Esophagus (tissue), 2 donors: ENCODE measurements at regions not wholly inside any gene's neighbourhood (a gene's known extent, or its start where the extent isn't known, plus 50 kb on each side); places are given as distances from the start of the nearest gene placed in this dataset.
"Not testable (repeated sequence)": the region's sequence is repeated elsewhere in the genome, so short reads cannot be mapped to it uniquely, and the experiment has no call there.

Source experiments
- H3K27ac ChIP-seq, 2 donors: one replicate each; pipeline ENCODE4 v1.5.1; 2013; ENCODE audit warnings: low read depth in 2 of 2, mild to moderate bottlenecking in 2 of 2, inconsistent platforms in 1 of 2, low read length in 1 of 2, moderate library complexity in 1 of 2
- H3K27me3 ChIP-seq, 2 donors: one replicate each; pipeline ENCODE4 v1.6.1; 2013; ENCODE audit warnings: low read length in 2 of 2, control low read depth in 1 of 2, mild to moderate bottlenecking in 1 of 2; ENCODE audit not compliant: insufficient read depth in 2 of 2, control insufficient read depth in 1 of 2
- H3K36me3 ChIP-seq, 2 donors: one replicate each; pipeline ENCODE4 v1.6.1; 2013; ENCODE audit warnings: low read length in 1 of 2; ENCODE audit not compliant: control insufficient read depth in 2 of 2, insufficient read depth in 2 of 2
- H3K4me1 ChIP-seq, 2 donors: one replicate each; pipeline ENCODE4 v1.6.1; 2013; ENCODE audit warnings: low read length in 1 of 2; ENCODE audit not compliant: control insufficient read depth in 2 of 2, insufficient read depth in 2 of 2
- H3K4me3 ChIP-seq, 2 donors: one replicate each; pipeline ENCODE4 v1.5.1; 2013; ENCODE audit warnings: low read length in 2 of 2, mild to moderate bottlenecking in 2 of 2, low read depth in 1 of 2, moderate library complexity in 1 of 2
- H3K9me3 ChIP-seq, 2 donors: one replicate each; pipeline ENCODE4 v1.6.1; 2013; ENCODE audit warnings: mild to moderate bottlenecking in 2 of 2, low read depth in 1 of 2, low read length in 1 of 2, moderate library complexity in 1 of 2; ENCODE audit not compliant: control insufficient read depth in 2 of 2, insufficient read depth in 1 of 2
- WGBS, 2 donors: extraction: QIAGEN DNeasy Blood & Tissue Kit; methylation state at CpG; one replicate each; pipeline ENCODE4 v1.1.7; 2013; 5-methylcytosine and 5-hydroxymethylcytosine counted together
- donor health status: healthy with polysubstance abuse.
- donor health status: Bipolar disorder and iron deficiency.

GRCh38 chr10:4609251-4609650, 216.8 kb upstream of the AKR1E2 start:
- Histone ChIP-seq H3K4me3 (no peak overlapping the region), H3K9me3 (no peaks in the 10 kb centered on the region), H3K4me1 (no peaks in the 10 kb centered on the region), H3K36me3 (no peaks in the 10 kb centered on the region), H3K27me3 (no peaks in the 10 kb centered on the region), H3K27ac (no peak overlapping the region)
- 69 to 71% methylated on average over 1 of the region's 1 CpG for WGBS, 2 donors

- WGBS, 2 donors: 79 to 88% methylated on average over 13 of the region's 13 CpGs
- Histone ChIP-seq H3K4me1 (no peaks in the 10 kb centered on the region), H3K9me3 (no peaks in the 10 kb centered on the region), H3K36me3 (no peaks in the 10 kb centered on the region), H3K4me3 (no peak overlapping the region), H3K27ac (no peak overlapping the region), H3K27me3 (no peaks in the 10 kb centered on the region)
Observed at GRCh38 chr10:4607681-4608080, 218.3 kb upstream of the AKR1E2 start.

DNA sequence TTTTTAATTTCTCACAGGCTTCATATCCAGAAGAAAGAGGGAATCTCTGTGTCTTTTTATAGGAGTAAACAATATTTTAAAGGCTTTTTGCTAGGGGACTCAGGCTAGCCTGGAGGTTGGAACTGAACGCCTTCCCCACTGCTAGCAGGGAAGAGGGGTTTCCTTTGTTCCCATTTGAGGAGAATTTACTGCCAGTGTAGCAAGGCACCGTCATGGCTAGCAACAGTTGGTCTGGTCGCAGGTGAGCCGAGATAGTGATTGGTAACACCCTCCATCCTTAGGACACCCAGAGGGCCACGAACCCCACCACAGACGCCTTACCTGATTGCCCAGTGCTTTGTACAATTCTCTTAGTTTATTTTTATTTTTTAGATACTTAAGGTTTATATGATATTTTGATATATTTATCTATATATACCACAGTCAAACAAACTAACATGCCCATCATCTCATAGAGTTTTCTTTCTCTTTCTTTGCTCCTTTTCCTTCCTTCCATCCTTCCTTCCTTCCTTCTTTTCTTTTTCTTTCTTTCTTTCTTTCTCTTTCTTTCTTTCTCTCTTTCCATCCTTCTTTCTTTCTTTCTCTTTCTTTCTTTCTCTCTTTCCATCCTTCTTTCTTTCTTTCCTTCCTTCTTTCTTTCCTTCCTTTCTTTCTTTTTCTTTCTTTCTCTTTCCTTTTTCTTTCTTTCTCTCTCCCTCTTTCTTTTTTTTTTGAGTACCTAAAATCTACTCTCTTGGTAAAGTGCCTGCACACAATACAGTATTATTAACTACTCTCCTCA, 219.0 kb upstream of the AKR1E2 start:
- H3K9me3 ChIP-seq: no peaks in the 10 kb centered on the region
- H3K36me3 ChIP-seq: no peaks in the 10 kb centered on the region
- H3K27me3 ChIP-seq: no peaks in the 10 kb centered on the region
- no peak overlapping the region for H3K4me3 ChIP-seq
- H3K4me1 ChIP-seq: no peaks in the 10 kb centered on the region
- no peak overlapping the region for H3K27ac ChIP-seq
- WGBS, 2 donors: 81 to 93% methylated on average over 6 of the region's 6 CpGs

DNA sequence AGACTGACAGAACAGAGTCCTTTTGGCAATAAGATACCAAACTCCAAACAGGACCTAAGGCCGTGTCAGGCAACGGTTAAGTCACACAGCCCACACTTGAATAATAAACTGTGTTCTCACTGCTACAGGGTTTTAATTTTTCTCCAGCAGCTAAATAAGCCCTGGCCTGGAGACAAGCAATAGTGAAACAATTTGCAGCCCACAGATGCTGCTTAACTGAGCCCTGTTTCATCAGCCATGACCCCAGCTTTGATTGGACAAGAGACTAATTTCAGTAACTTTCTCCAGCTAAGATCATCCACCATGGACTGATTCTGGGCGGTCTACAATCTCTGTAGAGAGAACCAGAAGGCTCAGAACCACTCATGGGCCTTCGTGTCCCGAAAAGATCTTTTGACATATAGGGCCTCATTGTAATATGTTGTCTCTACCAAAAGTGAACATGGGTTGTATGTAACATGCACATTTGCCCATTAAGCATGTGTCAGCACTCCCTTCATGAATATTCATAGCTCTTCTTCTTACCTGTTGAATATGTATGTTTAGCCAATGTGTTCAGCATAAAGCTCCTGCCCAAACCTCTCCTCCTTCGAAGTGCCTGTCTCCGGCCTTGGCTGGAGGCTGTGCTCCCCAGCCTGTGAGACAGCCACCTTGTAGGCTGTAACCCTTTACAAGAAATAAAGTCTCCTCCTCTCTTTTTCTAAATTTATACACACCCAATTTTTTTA, 223.1 kb upstream of the AKR1E2 start:
- Histone ChIP-seq H3K36me3 (no peaks in the 10 kb centered on the region), H3K9me3 (no peaks in the 10 kb centered on the region), H3K4me3 (no peak overlapping the region), H3K27me3 (no peaks in the 10 kb centered on the region), H3K27ac (no peak overlapping the region), H3K4me1 (no peaks in the 10 kb centered on the region)
- 83% methylated on average over 7 of the region's 7 CpGs for WGBS, 2 donors

DNA sequence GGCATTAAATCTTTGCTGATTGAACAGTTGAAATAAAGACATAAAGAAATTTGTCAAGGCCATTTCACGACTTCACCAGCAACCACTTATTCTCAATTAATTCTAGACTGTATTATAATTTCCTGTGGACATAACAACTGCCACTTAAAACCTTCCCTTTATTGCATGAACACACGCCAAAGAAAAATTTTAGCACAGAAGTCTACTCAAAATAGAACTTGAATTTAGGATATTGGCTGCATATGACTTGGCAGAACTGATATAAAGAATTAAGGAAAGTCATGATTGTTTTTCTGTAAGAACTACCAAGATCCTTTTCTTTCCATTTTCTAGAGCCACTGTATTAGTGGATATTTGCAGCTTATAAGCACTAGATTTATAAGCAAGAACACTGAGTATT, 226.5 kb upstream of the AKR1E2 start:
- H3K27me3 ChIP-seq: no peaks in the 10 kb centered on the region
- H3K4me3 ChIP-seq: no peak overlapping the region
- no peak overlapping the region for H3K27ac ChIP-seq
- no peaks in the 10 kb centered on the region for H3K9me3 ChIP-seq
- WGBS, 2 donors: 76 to 83% methylated on average over 2 of the region's 2 CpGs
- no peaks in the 10 kb centered on the region for H3K36me3 ChIP-seq
- no peaks in the 10 kb centered on the region for H3K4me1 ChIP-seq

GRCh38 chr10:4597898-4598297, 228.1 kb upstream of the AKR1E2 start:
- WGBS, 2 donors: 57 to 100% methylated on average over 1 of the region's 2 CpGs
- not testable (repeated sequence) for H3K4me1 ChIP-seq, H3K9me3 ChIP-seq, H3K4me3 ChIP-seq, H3K27me3 ChIP-seq, H3K36me3 ChIP-seq, H3K27ac ChIP-seq

GRCh38 chr10:4596951-4597350, 229.1 kb upstream of the AKR1E2 start:
- 87 to 89% methylated on average over 1 of the region's 1 CpG for WGBS, 2 donors

DNA sequence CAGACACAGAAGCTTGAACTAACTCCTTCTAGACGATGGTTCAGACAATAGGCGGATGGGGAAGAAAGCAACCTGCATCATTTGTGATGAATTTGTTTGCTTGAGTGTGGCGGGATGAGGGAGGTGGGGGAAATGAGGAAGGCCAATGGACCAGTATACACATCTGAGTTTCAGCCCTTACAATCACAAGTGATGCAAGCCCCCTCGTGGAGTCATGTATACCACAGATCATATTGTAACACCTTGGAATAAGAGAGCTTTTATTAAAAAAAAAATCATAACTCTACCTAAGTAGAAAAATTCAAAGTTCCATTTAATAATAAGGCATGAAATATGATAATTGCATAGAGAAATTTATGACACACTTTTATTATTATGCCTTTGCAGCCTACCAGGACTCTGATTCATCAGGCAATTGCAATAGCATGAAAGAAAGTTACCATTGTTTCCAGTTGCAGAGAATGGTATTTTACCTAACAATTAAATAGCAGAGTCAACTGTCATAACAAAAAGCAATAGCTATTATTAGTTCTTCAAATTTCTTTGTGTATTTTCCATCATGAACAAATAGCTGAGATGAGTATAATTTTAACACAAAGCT, 230.2 kb upstream of the AKR1E2 start:
- 89 to 94% methylated on average over 4 of the region's 4 CpGs for WGBS, 2 donors
- no peaks in the 10 kb centered on the region for H3K4me1 ChIP-seq
- H3K27ac ChIP-seq: no peak overlapping the region
- no peaks in the 10 kb centered on the region for H3K9me3 ChIP-seq
- H3K36me3 ChIP-seq: no peaks in the 10 kb centered on the region
- no peak overlapping the region for H3K4me3 ChIP-seq
- no peaks in the 10 kb centered on the region for H3K27me3 ChIP-seq

More at GRCh38 chr10:4596951-4597350, 229.1 kb upstream of the AKR1E2 start:
- Histone ChIP-seq H3K4me1 (no peaks in the 10 kb centered on the region), H3K9me3 (no peaks in the 10 kb centered on the region), H3K27ac (no peak overlapping the region), H3K4me3 (no peak overlapping the region), H3K27me3 (no peaks in the 10 kb centered on the region), H3K36me3 (no peaks in the 10 kb centered on the region)

- Histone ChIP-seq H3K27me3 (no peaks in the 10 kb centered on the region), H3K9me3 (no peaks in the 10 kb centered on the region), H3K4me3 (no peak overlapping the region), H3K36me3 (no peaks in the 10 kb centered on the region), H3K27ac (no peak overlapping the region), H3K4me1 (no peaks in the 10 kb centered on the region)
- 91 to 97% methylated on average over 1 of the region's 1 CpG for WGBS, 2 donors
Observed at GRCh38 chr10:4590807-4591206, 235.2 kb upstream of the AKR1E2 start.
